MCF 10A (cell line): ENCODE measurements at regions not wholly inside any gene's neighbourhood (a gene's known extent, or its start where the extent isn't known, plus 50 kb on each side); places are given as distances from the start of the nearest gene placed in this dataset.

Experiments used
- BruUV-seq: library from RNA; stranded (reverse); fragments of 400-500 nt; replicated peaks from 2 replicates; lab custom pipeline; 2021; lab: Mats Ljungman, UMichigan
- CTCF ChIA-PET: fragments of 300-600 bp; sonication (Branson Sonifier 250); formaldehyde crosslinking; extraction: SDS; loops from one replicate; lab custom pipeline; 2021; ENCODE audit warnings: antibody characterized with exemption, inconsistent platforms; lab: Yijun Ruan, JAX
- POLR2A ChIA-PET: fragments of 300-600, 350-650 bp; sonication (Branson Sonifier 250); formaldehyde crosslinking; extraction: SDS; loops from one replicate; lab custom pipeline; 2020; ENCODE audit warnings: antibody characterized with exemption, inconsistent platforms; lab: Yijun Ruan, JAX
- DNase-seq: peaks from one replicate; pipeline ENCODE4 v3.0.0-alpha.2; 2018; ENCODE audit not compliant: unreplicated experiment
- H3K27ac Mint-ChIP-seq: one replicate; pipeline ENCODE4 v1.8.0; 2022; ENCODE audit warnings: mild to moderate bottlenecking, low read depth, mixed read lengths; ENCODE audit not compliant: unreplicated experiment
- H3K27me3 Mint-ChIP-seq: one replicate; pipeline ENCODE4 v1.8.0; 2022; ENCODE audit warnings: mixed read lengths; ENCODE audit not compliant: insufficient read depth, unreplicated experiment
- H3K36me3 Mint-ChIP-seq: one replicate; pipeline ENCODE4 v1.8.0; 2022; ENCODE audit warnings: mild to moderate bottlenecking, moderate library complexity, mixed read lengths; ENCODE audit not compliant: insufficient read depth, unreplicated experiment
- H3K4me1 Mint-ChIP-seq: one replicate; pipeline ENCODE4 v1.8.0; 2022; ENCODE audit warnings: mixed read lengths; ENCODE audit not compliant: insufficient read depth, unreplicated experiment
- H3K4me3 Mint-ChIP-seq: one replicate; pipeline ENCODE4 v1.8.0; 2022; ENCODE audit warnings: mild to moderate bottlenecking, moderate library complexity, mixed read lengths; ENCODE audit not compliant: unreplicated experiment
- H3K9me3 Mint-ChIP-seq: one replicate; pipeline ENCODE4 v1.8.0; 2022; ENCODE audit warnings: mixed read lengths; ENCODE audit not compliant: unreplicated experiment
- intact Hi-C: fragments of 100-400 bp; cut with micrococcal nuclease; formaldehyde crosslinking; loops from 2 replicates; pipeline ENCODE4 v1.14.1; 2022
- TF ChIP-seq, protein P1 (sequence below): fragments of 200-600 bp; IDR thresholded peaks from one replicate; pipeline ENCODE4 v1.8.0; 2022; ENCODE audit warnings: antibody characterized with exemption, mild to moderate bottlenecking; ENCODE audit not compliant: unreplicated experiment

DNA sequence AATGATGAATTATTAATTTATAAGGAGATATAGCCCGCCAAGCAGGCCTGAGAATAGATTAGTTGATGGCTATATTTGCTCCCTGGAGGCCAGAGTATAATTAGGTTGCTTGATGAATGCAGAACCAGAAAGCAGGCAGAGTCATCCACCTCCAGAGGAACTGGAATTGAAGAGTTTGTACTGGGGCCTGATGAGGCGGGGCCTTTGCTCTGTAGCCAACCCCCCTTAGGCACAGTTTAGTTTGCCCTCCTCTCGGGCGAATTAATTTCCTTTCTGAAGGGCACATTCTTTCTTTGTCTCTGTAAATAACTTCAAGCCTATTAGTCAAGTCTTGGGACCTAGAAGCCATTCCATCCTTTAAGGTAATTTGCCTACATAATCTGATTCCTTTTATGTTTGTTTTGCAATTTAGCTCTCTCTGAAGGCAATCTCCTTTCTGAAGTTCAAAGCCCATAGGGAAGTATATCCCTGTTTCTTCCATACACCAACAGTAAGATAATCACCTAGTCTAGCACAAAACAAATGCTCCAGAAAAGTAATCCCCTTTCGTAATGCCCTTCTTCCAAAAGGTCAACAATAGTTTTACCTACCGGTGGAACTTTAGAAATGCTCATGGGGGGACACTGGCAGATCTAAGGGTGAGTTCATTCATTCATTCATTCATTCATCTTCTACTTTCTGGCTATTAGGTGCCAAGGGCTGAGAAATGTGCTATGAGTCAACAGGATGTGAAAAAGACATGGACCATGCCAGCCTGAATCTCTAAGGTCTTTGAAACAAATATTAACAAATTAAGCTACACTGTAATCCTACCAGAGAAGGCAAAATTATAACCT is 84.8 kb upstream of the NUDT4 start:
- TF ChIP-seq, protein P1, sequence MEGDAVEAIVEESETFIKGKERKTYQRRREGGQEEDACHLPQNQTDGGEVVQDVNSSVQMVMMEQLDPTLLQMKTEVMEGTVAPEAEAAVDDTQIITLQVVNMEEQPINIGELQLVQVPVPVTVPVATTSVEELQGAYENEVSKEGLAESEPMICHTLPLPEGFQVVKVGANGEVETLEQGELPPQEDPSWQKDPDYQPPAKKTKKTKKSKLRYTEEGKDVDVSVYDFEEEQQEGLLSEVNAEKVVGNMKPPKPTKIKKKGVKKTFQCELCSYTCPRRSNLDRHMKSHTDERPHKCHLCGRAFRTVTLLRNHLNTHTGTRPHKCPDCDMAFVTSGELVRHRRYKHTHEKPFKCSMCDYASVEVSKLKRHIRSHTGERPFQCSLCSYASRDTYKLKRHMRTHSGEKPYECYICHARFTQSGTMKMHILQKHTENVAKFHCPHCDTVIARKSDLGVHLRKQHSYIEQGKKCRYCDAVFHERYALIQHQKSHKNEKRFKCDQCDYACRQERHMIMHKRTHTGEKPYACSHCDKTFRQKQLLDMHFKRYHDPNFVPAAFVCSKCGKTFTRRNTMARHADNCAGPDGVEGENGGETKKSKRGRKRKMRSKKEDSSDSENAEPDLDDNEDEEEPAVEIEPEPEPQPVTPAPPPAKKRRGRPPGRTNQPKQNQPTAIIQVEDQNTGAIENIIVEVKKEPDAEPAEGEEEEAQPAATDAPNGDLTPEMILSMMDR = no peak

DNA sequence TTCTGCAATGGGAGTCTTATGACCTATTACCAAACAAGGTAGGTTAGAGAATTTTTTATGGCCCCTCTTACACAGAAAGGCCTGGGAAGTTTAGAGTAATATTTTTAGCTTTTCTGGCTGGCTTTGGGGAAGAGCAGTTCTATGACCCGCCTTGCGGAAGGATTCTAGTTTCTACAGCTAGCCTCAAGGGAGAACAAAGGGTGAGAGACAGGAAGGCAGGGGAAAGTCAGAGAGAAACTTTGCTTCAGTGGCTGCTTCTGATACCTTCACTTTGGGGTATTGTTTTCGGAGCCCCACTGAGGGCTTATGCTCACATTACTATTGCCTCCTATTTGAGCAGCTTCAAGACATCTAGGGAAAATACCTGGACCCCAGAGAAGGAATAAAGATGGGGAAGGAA is 80.7 kb upstream of the NUDT4 start:
- no TSS peak for BruUV-seq
- Mint-ChIP-seq H3K4me1 (no peaks in the 10 kb centered on the region), H3K4me3 (no peak overlapping the region), H3K9me3 (no peaks in the 10 kb centered on the region), H3K27ac (no peak overlapping the region), H3K36me3 (no peaks in the 10 kb centered on the region), H3K27me3 (no peaks in the 10 kb centered on the region)
- ChIA-PET POLR2A (interaction anchor here (0.9 to 1.2 kb wide), 3 partner anchors 9 to 14 kb away, joined by 3 read pairs; no protein-coding TSS in a partner anchor), CTCF (no interaction called here)
- intact Hi-C loops = no loop called here
- TF ChIP-seq, protein P1 = no peak
- DNase-seq = no peak

More for the DNA sequence above, 84.8 kb upstream of the NUDT4 start:
- intact Hi-C loops = no loop called here
- H3K27me3 Mint-ChIP-seq = no peaks in the 10 kb centered on the region
- ChIA-PET POLR2A (interaction anchor here (0.6 kb wide), 1 partner anchor 11 kb away, joined by 3 read pairs; no protein-coding TSS in a partner anchor), CTCF (interaction anchor here (0.6 kb wide), 1 partner anchor 57 kb away, joined by 3 read pairs; no protein-coding TSS in a partner anchor)
- no peak overlapping the region for H3K4me3 Mint-ChIP-seq
- H3K4me1 Mint-ChIP-seq = no peaks in the 10 kb centered on the region
- DNase-seq = no peak
- no TSS peak for BruUV-seq
- no peak overlapping the region for H3K27ac Mint-ChIP-seq
- H3K36me3 Mint-ChIP-seq = peaks cover 6% of the 10 kb centered on the region
- H3K9me3 Mint-ChIP-seq = no peaks in the 10 kb centered on the region

DNA sequence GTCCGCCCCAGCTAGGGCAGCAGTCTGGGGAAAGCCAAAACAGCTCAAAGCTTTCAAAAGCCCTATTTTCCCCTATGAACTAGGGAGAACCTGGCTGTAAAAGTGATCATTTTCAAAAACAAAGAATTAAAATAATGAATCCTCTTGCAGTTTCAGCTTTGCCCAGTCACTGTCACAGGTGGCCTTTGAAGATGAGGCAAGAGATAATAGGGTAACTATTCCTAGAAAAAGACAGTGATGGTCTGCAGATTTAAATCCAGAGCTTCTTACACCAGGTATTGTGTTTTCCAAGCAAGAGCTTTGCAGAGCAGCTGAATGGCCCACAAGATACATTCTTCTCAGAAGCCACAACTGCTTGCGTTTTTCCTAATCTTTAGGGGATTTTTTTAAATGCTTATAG is 80.2 kb upstream of the NUDT4 start:
- Mint-ChIP-seq H3K4me3 (no peak overlapping the region), H3K4me1 (no peaks in the 10 kb centered on the region), H3K36me3 (no peaks in the 10 kb centered on the region), H3K27ac (no peak overlapping the region), H3K9me3 (no peaks in the 10 kb centered on the region), H3K27me3 (no peaks in the 10 kb centered on the region)
- intact Hi-C loops = no loop called here
- BruUV-seq = no TSS peak
- ChIA-PET POLR2A (interaction anchor here (0.9 to 1.2 kb wide), 3 partner anchors 9 to 14 kb away, joined by 3 read pairs; no protein-coding TSS in a partner anchor), CTCF (interaction anchor here (1.0 kb wide), 1 partner anchor 20 kb away, joined by 3 read pairs; no protein-coding TSS in a partner anchor)
- TF ChIP-seq, protein P1 = no peak
- no peak for DNase-seq

DNA sequence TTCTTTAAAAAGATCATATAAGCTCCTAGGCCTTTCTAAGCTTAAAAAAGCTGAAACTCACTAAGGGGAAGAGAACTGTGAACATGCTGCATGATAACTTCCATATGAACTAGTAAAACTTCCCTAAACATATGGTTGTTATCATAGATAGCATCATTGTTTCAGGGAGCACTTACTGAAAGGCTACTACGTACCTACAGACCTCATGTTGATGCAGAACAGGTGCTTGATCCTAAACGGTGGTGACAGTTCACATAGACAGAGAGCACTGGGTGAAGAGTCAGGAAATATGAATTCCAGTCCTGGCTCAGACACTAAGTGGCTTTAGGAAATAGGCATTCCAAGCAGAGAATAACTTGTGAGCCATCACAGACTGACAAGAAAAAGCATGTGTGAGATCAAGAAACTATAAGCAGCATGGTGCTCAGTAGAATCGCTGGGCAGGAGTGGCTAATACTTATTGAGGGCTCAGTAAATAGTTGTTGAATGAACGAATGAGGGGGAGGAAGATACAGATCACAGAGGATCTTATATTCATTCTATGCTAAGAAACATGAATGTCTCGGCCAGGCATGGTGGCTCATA is 78.4 kb upstream of the NUDT4 start:
- no TSS peak for BruUV-seq
- no peaks in the 10 kb centered on the region for H3K9me3 Mint-ChIP-seq
- H3K27ac Mint-ChIP-seq = no peak overlapping the region
- CTCF ChIA-PET = no interaction called here
- no peaks in the 10 kb centered on the region for H3K4me1 Mint-ChIP-seq
- DNase-seq = no peak
- no peaks in the 10 kb centered on the region for H3K36me3 Mint-ChIP-seq
- POLR2A ChIA-PET = no interaction called here
- H3K27me3 Mint-ChIP-seq = no peaks in the 10 kb centered on the region
- intact Hi-C loops = no loop called here
- H3K4me3 Mint-ChIP-seq = no peak overlapping the region
- TF ChIP-seq, protein P1 = no peak
